HG02759 (cell line): ENCODE measurements at regions not wholly inside any gene's neighbourhood (a gene's known extent, or its start where the extent isn't known, plus 50 kb on each side); places are given as distances from the start of the nearest gene placed in this dataset.

ENCODE experiments used
- ATAC-seq: cut with Tn5 transposase; IDR thresholded peaks from one replicate; pipeline ENCODE4 v1.9.1; 2021; ENCODE audit warnings: mild to moderate bottlenecking, moderate library complexity; ENCODE audit not compliant: unreplicated experiment

GRCh38 chr2:216287251-216287650 lies 85.0 kb downstream of the MARCHF4 start:
- no peak for ATAC-seq

GRCh38 chr2:216286616-216287231 lies 85.6 kb downstream of the MARCHF4 start:
- ATAC-seq, result no peak

GRCh38 chr2:216285701-216286100 lies 86.6 kb downstream of the MARCHF4 start:
- ATAC-seq, result no peak

- no peak for ATAC-seq
Observed at GRCh38 chr2:216284708-216285107, 87.6 kb downstream of the MARCHF4 start.

GRCh38 chr2:216283038-216283900 lies 89.0 kb downstream of the MARCHF4 start:
- ATAC-seq, result peak; percentile 89

- no peak for ATAC-seq
Observed at GRCh38 chr2:216281876-216282275, 90.4 kb downstream of the MARCHF4 start.

- no peak for ATAC-seq
Observed at GRCh38 chr2:216281316-216281715, 91.0 kb downstream of the MARCHF4 start.

GRCh38 chr2:216279459-216279858 lies 92.8 kb downstream of the MARCHF4 start:
- ATAC-seq, result no peak

- ATAC-seq, result no peak
Observed at GRCh38 chr2:216279031-216279430, 93.3 kb downstream of the MARCHF4 start.

- ATAC-seq, result no peak
Observed at GRCh38 chr2:216275890-216276289, 96.4 kb downstream of the MARCHF4 start.

GRCh38 chr2:216274194-216274840 lies 98.0 kb downstream of the MARCHF4 start:
- no peak for ATAC-seq

GRCh38 chr2:216261042-216261537 lies 111.2 kb downstream of the MARCHF4 start:
- no peak for ATAC-seq

GRCh38 chr2:216260629-216261028 lies 111.7 kb downstream of the MARCHF4 start:
- no peak for ATAC-seq

- ATAC-seq, result no peak
Observed at GRCh38 chr2:216259081-216259480, 113.2 kb downstream of the MARCHF4 start.

GRCh38 chr2:216257089-216257488 lies 115.2 kb downstream of the MARCHF4 start:
- no peak for ATAC-seq
